PFSK-1 (cell line): ENCODE measurements at regions not wholly inside any gene's neighbourhood (a gene's known extent, or its start where the extent isn't known, plus 50 kb on each side); places are given as distances from the start of the nearest gene placed in this dataset.
A peak's percentile ranks its signal among the peaks of the same experiment; 100 is the strongest.

Experiments
- FOXP2 ChIP-seq: optimal IDR thresholded peaks from 2 replicates; pipeline ENCODE3; 2011; ENCODE audit warnings: borderline replicate concordance, control low read depth, inconsistent platforms; ENCODE audit not compliant: insufficient read depth; ENCODE audit errors: extremely low read length, extremely low read depth
- POLR2AphosphoS5 ChIP-seq: IDR thresholded peaks from 2 replicates; pipeline ENCODE4 v1.6.1; 2012; ENCODE audit warnings: low read depth, mild to moderate bottlenecking, control low read depth, low read length, moderate library complexity
- REST ChIP-seq, 2 experiments: IDR thresholded peaks; 2 replicates each; pipeline versions ENCODE4 v1.6.1 to v1.8.0; 2011 to 2012; ENCODE audit warnings: low read depth in 2 of 2, low read length in 2 of 2, control low read depth in 1 of 2, inconsistent platforms in 1 of 2, mild to moderate bottlenecking in 1 of 2, moderate library complexity in 1 of 2; ENCODE audit not compliant: insufficient read depth in 1 of 2
- SIN3A ChIP-seq: IDR thresholded peaks from 2 replicates; pipeline ENCODE4 v1.6.1; 2012; ENCODE audit warnings: mild to moderate bottlenecking, low read length, moderate library complexity, borderline replicate concordance; ENCODE audit not compliant: insufficient read depth
- TAF1 ChIP-seq: IDR thresholded peaks from 2 replicates; pipeline ENCODE4 v1.6.1; 2012; ENCODE audit warnings: low read length, control low read depth, borderline replicate concordance; ENCODE audit not compliant: insufficient read depth

- TF ChIP-seq REST (IDR thresholded peaks at IDR 0.05; ENCODE audit: insufficient read depth in 1 of 2, low read depth in 2 of 2, low read length in 2 of 2) (0 out of 4 replicates have a peak, but pooled peaks of 1 of the 2 experiments have one; percentile 14), SIN3A (no peak), TAF1 (no peak), POLR2AphosphoS5 (no peak)
Observed at GRCh38 chr15:63449731-63450130, 54.7 kb upstream of the USP3 start.

GRCh38 chr15:63450884-63451225, 53.5 kb upstream of the USP3 start:
- TF ChIP-seq FOXP2: no peak

GRCh38 chr15:63451671-63452315, 52.6 kb upstream of the USP3 start:
- TF ChIP-seq FOXP2 (no peak), SIN3A (no peak), TAF1 (no peak)

GRCh38 chr15:63452552-63453136, 51.7 kb upstream of the USP3 start:
- TF ChIP-seq TAF1: no peak

- no peak for TF ChIP-seq TAF1
- no peak for TF ChIP-seq REST (IDR thresholded peaks at IDR 0.05; ENCODE audit: insufficient read depth in 1 of 2, low read depth in 2 of 2, low read length in 2 of 2)
- no peak for TF ChIP-seq POLR2AphosphoS5
- no peak for TF ChIP-seq FOXP2
- TF ChIP-seq SIN3A: no peak
Observed at GRCh38 chr15:63453186-63453905, 51.0 kb upstream of the USP3 start.

- TF ChIP-seq TAF1 (no peak), REST (IDR thresholded peaks at IDR 0.05; ENCODE audit: insufficient read depth in 1 of 2, low read depth in 2 of 2, low read length in 2 of 2) (no peak), FOXP2 (no peak), POLR2AphosphoS5 (no peak), SIN3A (no peak)
Observed at GRCh38 chr15:63454503-63455211, 49.7 kb upstream of the USP3 start.
